ENCODE measurements at regions not wholly inside any gene's neighbourhood (a gene's known extent, or its start where the extent isn't known, plus 50 kb on each side); places are given as distances from the start of the nearest gene placed in this dataset.
A peak's percentile ranks its signal among the peaks of the same experiment; 100 is the strongest.

DNA sequence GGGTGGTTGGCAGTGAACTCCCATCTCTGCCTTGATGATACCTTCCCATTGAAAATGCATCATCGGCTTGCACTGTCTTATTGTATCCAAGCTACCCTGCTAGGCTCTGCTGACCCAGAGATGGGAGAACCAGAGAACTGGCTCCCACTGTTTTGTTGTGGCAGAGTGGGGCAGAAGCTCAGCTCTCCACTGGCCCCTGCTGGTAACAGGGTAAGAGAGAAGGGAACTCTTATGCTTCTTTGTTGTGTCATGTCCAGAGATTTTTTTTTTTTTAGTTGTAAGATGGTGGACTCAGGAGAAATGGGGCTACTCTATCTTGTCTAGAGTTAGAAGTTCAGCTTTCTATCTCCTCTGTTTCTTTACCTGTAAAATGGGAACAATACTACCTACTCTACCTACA is 100.5 kb upstream of the SDK1 start:
- WGBS, 2 donors (ENCODE audit: low coverage in 1 of 2), result 83% methylated on average over 1 of the region's 1 CpG
- in situ Hi-C loops (cut with MboI; ENCODE audit: low pct_ligation_motif_present in 1 of 4, low pct_unique_long_range_greater_than_20kb in 1 of 4, low sequenced_read_pairs in 3 of 4), result no loop called here

DNA sequence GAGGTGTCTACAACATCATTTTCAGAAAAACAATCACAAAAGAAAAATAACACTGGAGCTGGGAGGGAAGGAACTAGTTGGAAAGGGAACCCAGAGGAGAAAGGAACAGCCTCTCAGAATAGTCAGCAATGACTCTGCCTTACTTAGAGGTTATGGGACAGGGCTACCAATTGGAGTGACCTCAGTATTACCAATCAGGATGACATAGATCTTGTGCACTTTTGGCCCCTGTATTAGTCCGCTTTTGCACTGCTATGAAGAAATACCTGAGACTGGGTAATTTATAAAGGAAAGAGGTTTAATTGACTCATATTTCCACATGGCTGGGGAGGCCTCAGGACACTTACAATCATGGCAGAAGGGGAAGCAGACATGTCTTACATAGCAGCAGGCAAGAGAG is 99.7 kb upstream of the SDK1 start:
- no peaks in the 10 kb centered on the region for H3K36me3 ChIP-seq
- 50 to 96% methylated on average over 1 of the region's 1 CpG for WGBS, 2 donors (ENCODE audit: low coverage in 1 of 2)
- H3K27ac ChIP-seq, result no peak overlapping the region
- in situ Hi-C loops (cut with MboI; ENCODE audit: low pct_ligation_motif_present in 1 of 4, low pct_unique_long_range_greater_than_20kb in 1 of 4, low sequenced_read_pairs in 3 of 4) (no loop called here), intact Hi-C loops (cut with DNase I; ENCODE audit: low total_unique reads) (no loop called here)
- no peaks in the 10 kb centered on the region for H3K27me3 ChIP-seq
- DNase-seq, result no peak
- TF ChIP-seq, protein P1, sequence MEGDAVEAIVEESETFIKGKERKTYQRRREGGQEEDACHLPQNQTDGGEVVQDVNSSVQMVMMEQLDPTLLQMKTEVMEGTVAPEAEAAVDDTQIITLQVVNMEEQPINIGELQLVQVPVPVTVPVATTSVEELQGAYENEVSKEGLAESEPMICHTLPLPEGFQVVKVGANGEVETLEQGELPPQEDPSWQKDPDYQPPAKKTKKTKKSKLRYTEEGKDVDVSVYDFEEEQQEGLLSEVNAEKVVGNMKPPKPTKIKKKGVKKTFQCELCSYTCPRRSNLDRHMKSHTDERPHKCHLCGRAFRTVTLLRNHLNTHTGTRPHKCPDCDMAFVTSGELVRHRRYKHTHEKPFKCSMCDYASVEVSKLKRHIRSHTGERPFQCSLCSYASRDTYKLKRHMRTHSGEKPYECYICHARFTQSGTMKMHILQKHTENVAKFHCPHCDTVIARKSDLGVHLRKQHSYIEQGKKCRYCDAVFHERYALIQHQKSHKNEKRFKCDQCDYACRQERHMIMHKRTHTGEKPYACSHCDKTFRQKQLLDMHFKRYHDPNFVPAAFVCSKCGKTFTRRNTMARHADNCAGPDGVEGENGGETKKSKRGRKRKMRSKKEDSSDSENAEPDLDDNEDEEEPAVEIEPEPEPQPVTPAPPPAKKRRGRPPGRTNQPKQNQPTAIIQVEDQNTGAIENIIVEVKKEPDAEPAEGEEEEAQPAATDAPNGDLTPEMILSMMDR (IDR thresholded peaks at IDR 0.05), result no peak
- no peak for TF ChIP-seq POLR2AphosphoS5 (IDR thresholded peaks at IDR 0.05)
- H3K9me3 ChIP-seq, result peaks cover 0 to 7% of the 10 kb centered on the region in 2 donors
- H3K4me1 ChIP-seq, result peaks cover 0 to 3% (median 0%) of the 10 kb centered on the region in 4 donors
- H3K4me3 ChIP-seq, result no peak overlapping the region

More for the DNA sequence above, 100.5 kb upstream of the SDK1 start:
- Histone ChIP-seq H3K4me3 (no peak overlapping the region), H3K27me3 (no peaks in the 10 kb centered on the region), H3K27ac (no peak overlapping the region), H3K4me1 (peaks cover 0 to 3% (median 0%) of the 10 kb centered on the region in 4 donors), H3K9me3 (peaks cover 0 to 7% of the 10 kb centered on the region in 2 donors), H3K36me3 (no peaks in the 10 kb centered on the region)
- peak; percentile 21 for DNase-seq
- TF ChIP-seq, protein P1 (IDR thresholded peaks at IDR 0.05), result peak in 4 of 5 experiments; percentile 18 to 20 (median 19)
- no peak for TF ChIP-seq POLR2AphosphoS5 (IDR thresholded peaks at IDR 0.05)
- intact Hi-C loops (cut with DNase I; ENCODE audit: low total_unique reads), result no loop called here

DNA sequence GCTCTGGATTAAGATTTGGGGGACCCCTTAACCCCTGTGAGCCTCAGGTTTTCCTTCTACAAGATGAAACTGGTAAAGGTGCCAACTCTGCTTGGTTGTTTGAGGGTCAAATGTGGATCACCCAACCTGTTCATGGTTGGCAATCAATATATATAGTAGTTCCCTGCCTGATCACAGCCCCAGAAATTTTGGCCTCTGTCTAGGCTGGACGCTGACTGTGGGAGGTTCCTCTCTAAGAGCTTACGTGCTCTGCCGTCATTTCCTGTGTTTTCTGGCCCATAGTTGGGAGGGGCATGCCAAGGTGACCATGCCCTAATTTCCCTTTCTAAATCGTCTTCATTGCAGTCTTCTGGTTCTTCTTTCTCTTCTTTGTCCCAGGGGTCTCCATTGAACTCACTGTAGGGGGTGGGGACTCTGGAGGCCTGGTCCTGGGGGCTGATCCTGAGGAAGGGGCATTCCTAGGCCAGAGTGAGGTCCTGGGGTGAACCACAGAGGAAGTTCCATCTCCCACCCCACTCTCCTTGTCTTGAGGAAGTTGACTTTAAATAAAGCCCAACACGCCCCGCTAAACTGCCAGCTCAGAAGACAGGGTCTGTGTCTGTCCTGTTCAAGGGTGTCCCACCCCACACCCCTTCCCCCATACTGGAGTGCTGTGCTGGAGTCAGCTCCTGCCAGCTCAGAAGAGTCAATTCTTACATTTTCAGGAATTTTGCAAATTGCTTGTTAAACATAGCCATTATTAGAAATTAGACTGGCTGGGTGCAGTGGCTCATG is 98.9 kb upstream of the SDK1 start:
- peaks cover 0 to 3% (median 0%) of the 10 kb centered on the region in 4 donors for H3K4me1 ChIP-seq
- WGBS, 2 donors (ENCODE audit: low coverage in 1 of 2), result 76% methylated on average over 6 of the region's 6 CpGs; no CpG with 5 or more reads in 1 of the 2 donors
- H3K27me3 ChIP-seq, result no peaks in the 10 kb centered on the region
- H3K36me3 ChIP-seq, result no peaks in the 10 kb centered on the region
- no peak for TF ChIP-seq EP300 (IDR thresholded peaks at IDR 0.05; ENCODE audit: low read depth)
- no peak for TF ChIP-seq POLR2AphosphoS5 (IDR thresholded peaks at IDR 0.05)
- no peak for TF ChIP-seq POLR2A (IDR thresholded peaks at IDR 0.05)
- TF ChIP-seq, protein P1 (IDR thresholded peaks at IDR 0.05), result no peak
- H3K9me3 ChIP-seq, result peaks cover 0 to 7% of the 10 kb centered on the region in 2 donors
- intact Hi-C loops (cut with DNase I; ENCODE audit: low total_unique reads) (no loop called here), in situ Hi-C loops (cut with MboI; ENCODE audit: low pct_ligation_motif_present in 1 of 4, low pct_unique_long_range_greater_than_20kb in 1 of 4, low sequenced_read_pairs in 3 of 4) (no loop called here)
- DNase-seq, result no peak
- no peak overlapping the region for H3K4me3 ChIP-seq
- H3K27ac ChIP-seq, result no peak overlapping the region

DNA sequence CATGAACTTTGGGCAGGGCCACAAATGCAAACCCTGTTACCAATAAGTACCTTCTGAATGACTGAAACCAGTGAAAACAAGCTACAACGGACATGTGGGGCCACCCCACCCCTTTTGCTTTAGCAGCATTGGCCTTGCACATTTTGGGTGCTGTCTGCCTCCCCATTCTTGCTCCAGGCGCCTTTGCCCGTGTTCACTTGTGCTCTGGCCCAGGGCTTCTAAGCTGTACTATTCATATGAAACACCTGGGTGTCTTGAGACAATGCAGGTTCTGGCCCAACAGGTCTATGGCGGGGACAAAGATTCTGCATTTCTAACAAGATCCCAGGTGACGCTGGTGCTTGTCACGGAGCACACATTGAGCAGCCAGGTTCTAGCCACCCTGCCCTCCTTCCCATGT is 96.5 kb upstream of the SDK1 start:
- intact Hi-C loops (cut with DNase I; ENCODE audit: low total_unique reads), result no loop called here
- Histone ChIP-seq H3K9me3 (peaks cover 0 to 5% of the 10 kb centered on the region in 2 donors), H3K27ac (no peak overlapping the region), H3K4me3 (no peak overlapping the region), H3K36me3 (no peaks in the 10 kb centered on the region), H3K4me1 (peaks cover 0 to 3% (median 0%) of the 10 kb centered on the region in 4 donors), H3K27me3 (no peaks in the 10 kb centered on the region)
- in situ Hi-C loops (cut with MboI; ENCODE audit: low pct_ligation_motif_present in 1 of 4, low pct_unique_long_range_greater_than_20kb in 1 of 4, low sequenced_read_pairs in 3 of 4), result no loop called here
- 93% methylated on average over 6 of the region's 6 CpGs; no CpG with 5 or more reads in 1 of the 2 donors for WGBS, 2 donors (ENCODE audit: low coverage in 1 of 2)
- no peak for DNase-seq
- TF ChIP-seq EP300 (IDR thresholded peaks at IDR 0.05; ENCODE audit: low read depth) (no peak), POLR2AphosphoS5 (IDR thresholded peaks at IDR 0.05) (no peak), POLR2A (IDR thresholded peaks at IDR 0.05) (no peak)
- TF ChIP-seq, protein P1 (IDR thresholded peaks at IDR 0.05), result no peak
